HEK293 (cell line): ENCODE measurements at regions not wholly inside any gene's neighbourhood (a gene's known extent, or its start where the extent isn't known, plus 50 kb on each side); places are given as distances from the start of the nearest gene placed in this dataset.

Source experiments
- KLF7 ChIP-seq: fragments of 450-650 bp; formaldehyde crosslinking; IDR thresholded peaks from 2 replicates; pipeline ENCODE4 v1.5.1; 2016; ENCODE audit warnings: missing biosample characterization, missing genetic modification characterization, borderline replicate concordance
- ZNF138 ChIP-seq: fragments of 450-650 bp; formaldehyde crosslinking; IDR thresholded peaks from 2 replicates; pipeline ENCODE4 v1.5.1; 2016; ENCODE audit warnings: missing biosample characterization, missing genetic modification characterization, borderline replicate concordance
- ZNF146 ChIP-seq: fragments of 450-650 bp; formaldehyde crosslinking; IDR thresholded peaks from 2 replicates; pipeline ENCODE4 v1.5.1; 2016; ENCODE audit warnings: missing biosample characterization, missing genetic modification characterization
- ZNF19 ChIP-seq: fragments of 450-650 bp; formaldehyde crosslinking; IDR thresholded peaks from 2 replicates; pipeline ENCODE4; 2016; ENCODE audit warnings: missing biosample characterization, missing genetic modification characterization, low read depth
- ZNF354C ChIP-seq: fragments of 450-650 bp; formaldehyde crosslinking; IDR thresholded peaks from 2 replicates; pipeline ENCODE4 v1.5.1; 2016; ENCODE audit warnings: missing biosample characterization, missing genetic modification characterization, low read depth, borderline replicate concordance
- ZNF391 ChIP-seq: fragments of 450-650 bp; formaldehyde crosslinking; IDR thresholded peaks from 2 replicates; pipeline ENCODE4 v1.5.1; 2016; ENCODE audit warnings: low read depth, missing biosample characterization, missing genetic modification characterization, borderline replicate concordance
- ZNF830 ChIP-seq: fragments of 450-650 bp; IDR thresholded peaks from 2 replicates; pipeline ENCODE4 v1.5.0; 2018; ENCODE audit warnings: missing biosample characterization, missing genetic modification characterization, low read depth, mild to moderate bottlenecking, moderate library complexity
- ZNF837 ChIP-seq: fragments of 450-650 bp; formaldehyde crosslinking; IDR thresholded peaks from 2 replicates; pipeline ENCODE4 v1.5.1; 2016; ENCODE audit warnings: missing biosample characterization, missing genetic modification characterization
- TF ChIP-seq, protein P1 (sequence below): fragments of 450-650 bp; formaldehyde crosslinking; optimal IDR thresholded peaks from 2 replicates; pipeline ENCODE3; 2016; ENCODE audit warnings: missing biosample characterization, mild to moderate bottlenecking, missing genetic modification characterization
- TF ChIP-seq, protein P2 (sequence below): fragments of 450-650 bp; formaldehyde crosslinking; IDR thresholded peaks from 2 replicates; pipeline ENCODE4 v1.5.1; 2016; ENCODE audit warnings: missing biosample characterization, missing genetic modification characterization
- TF ChIP-seq, protein P3 (sequence below): fragments of 450-650 bp; formaldehyde crosslinking; IDR thresholded peaks from 2 replicates; pipeline ENCODE4 v1.5.1; 2016; ENCODE audit warnings: missing biosample characterization, missing genetic modification characterization
- TF ChIP-seq, protein P4 (sequence below): fragments of 450-650 bp; formaldehyde crosslinking; IDR thresholded peaks from 2 replicates; pipeline ENCODE4 v1.5.1; 2016; ENCODE audit warnings: missing biosample characterization, missing genetic modification characterization, borderline replicate concordance

DNA sequence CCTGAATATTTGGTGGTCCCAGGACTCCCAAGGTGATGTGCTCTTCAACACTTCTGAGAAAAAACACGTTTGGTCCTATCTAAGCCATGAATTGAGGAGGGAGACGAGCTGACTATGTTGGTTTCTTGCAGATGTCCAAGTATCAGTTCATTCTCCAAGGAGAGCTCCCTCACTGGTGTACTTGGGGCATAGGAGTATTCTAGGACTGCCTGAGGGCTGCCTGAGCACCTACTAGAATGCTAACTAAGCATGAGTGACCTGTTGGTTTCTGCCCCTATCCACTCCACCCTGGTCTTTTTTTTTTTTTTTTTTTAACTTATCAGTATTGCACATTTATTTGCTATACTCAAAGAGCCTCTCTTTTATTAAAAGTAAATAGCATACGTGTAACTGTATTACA is 200.5 kb upstream of the FANCL start:
- TF ChIP-seq, protein P1, sequence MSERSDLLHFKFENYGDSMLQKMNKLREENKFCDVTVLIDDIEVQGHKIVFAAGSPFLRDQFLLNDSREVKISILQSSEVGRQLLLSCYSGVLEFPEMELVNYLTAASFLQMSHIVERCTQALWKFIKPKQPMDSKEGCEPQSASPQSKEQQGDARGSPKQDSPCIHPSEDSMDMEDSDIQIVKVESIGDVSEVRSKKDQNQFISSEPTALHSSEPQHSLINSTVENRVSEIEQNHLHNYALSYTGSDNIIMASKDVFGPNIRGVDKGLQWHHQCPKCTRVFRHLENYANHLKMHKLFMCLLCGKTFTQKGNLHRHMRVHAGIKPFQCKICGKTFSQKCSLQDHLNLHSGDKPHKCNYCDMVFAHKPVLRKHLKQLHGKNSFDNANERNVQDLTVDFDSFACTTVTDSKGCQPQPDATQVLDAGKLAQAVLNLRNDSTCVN (tag by site-specific recombination) = no peak
- TF ChIP-seq, protein P2, sequence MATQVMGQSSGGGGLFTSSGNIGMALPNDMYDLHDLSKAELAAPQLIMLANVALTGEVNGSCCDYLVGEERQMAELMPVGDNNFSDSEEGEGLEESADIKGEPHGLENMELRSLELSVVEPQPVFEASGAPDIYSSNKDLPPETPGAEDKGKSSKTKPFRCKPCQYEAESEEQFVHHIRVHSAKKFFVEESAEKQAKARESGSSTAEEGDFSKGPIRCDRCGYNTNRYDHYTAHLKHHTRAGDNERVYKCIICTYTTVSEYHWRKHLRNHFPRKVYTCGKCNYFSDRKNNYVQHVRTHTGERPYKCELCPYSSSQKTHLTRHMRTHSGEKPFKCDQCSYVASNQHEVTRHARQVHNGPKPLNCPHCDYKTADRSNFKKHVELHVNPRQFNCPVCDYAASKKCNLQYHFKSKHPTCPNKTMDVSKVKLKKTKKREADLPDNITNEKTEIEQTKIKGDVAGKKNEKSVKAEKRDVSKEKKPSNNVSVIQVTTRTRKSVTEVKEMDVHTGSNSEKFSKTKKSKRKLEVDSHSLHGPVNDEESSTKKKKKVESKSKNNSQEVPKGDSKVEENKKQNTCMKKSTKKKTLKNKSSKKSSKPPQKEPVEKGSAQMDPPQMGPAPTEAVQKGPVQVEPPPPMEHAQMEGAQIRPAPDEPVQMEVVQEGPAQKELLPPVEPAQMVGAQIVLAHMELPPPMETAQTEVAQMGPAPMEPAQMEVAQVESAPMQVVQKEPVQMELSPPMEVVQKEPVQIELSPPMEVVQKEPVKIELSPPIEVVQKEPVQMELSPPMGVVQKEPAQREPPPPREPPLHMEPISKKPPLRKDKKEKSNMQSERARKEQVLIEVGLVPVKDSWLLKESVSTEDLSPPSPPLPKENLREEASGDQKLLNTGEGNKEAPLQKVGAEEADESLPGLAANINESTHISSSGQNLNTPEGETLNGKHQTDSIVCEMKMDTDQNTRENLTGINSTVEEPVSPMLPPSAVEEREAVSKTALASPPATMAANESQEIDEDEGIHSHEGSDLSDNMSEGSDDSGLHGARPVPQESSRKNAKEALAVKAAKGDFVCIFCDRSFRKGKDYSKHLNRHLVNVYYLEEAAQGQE (tag by site-specific recombination) = no peak
- TF ChIP-seq, protein P3, sequence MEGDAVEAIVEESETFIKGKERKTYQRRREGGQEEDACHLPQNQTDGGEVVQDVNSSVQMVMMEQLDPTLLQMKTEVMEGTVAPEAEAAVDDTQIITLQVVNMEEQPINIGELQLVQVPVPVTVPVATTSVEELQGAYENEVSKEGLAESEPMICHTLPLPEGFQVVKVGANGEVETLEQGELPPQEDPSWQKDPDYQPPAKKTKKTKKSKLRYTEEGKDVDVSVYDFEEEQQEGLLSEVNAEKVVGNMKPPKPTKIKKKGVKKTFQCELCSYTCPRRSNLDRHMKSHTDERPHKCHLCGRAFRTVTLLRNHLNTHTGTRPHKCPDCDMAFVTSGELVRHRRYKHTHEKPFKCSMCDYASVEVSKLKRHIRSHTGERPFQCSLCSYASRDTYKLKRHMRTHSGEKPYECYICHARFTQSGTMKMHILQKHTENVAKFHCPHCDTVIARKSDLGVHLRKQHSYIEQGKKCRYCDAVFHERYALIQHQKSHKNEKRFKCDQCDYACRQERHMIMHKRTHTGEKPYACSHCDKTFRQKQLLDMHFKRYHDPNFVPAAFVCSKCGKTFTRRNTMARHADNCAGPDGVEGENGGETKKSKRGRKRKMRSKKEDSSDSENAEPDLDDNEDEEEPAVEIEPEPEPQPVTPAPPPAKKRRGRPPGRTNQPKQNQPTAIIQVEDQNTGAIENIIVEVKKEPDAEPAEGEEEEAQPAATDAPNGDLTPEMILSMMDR = no peak
- no peak for TF ChIP-seq ZNF146 (tag by site-specific recombination)
- TF ChIP-seq ZNF830 (tag by site-specific recombination) = no peak
- TF ChIP-seq, protein P4, sequence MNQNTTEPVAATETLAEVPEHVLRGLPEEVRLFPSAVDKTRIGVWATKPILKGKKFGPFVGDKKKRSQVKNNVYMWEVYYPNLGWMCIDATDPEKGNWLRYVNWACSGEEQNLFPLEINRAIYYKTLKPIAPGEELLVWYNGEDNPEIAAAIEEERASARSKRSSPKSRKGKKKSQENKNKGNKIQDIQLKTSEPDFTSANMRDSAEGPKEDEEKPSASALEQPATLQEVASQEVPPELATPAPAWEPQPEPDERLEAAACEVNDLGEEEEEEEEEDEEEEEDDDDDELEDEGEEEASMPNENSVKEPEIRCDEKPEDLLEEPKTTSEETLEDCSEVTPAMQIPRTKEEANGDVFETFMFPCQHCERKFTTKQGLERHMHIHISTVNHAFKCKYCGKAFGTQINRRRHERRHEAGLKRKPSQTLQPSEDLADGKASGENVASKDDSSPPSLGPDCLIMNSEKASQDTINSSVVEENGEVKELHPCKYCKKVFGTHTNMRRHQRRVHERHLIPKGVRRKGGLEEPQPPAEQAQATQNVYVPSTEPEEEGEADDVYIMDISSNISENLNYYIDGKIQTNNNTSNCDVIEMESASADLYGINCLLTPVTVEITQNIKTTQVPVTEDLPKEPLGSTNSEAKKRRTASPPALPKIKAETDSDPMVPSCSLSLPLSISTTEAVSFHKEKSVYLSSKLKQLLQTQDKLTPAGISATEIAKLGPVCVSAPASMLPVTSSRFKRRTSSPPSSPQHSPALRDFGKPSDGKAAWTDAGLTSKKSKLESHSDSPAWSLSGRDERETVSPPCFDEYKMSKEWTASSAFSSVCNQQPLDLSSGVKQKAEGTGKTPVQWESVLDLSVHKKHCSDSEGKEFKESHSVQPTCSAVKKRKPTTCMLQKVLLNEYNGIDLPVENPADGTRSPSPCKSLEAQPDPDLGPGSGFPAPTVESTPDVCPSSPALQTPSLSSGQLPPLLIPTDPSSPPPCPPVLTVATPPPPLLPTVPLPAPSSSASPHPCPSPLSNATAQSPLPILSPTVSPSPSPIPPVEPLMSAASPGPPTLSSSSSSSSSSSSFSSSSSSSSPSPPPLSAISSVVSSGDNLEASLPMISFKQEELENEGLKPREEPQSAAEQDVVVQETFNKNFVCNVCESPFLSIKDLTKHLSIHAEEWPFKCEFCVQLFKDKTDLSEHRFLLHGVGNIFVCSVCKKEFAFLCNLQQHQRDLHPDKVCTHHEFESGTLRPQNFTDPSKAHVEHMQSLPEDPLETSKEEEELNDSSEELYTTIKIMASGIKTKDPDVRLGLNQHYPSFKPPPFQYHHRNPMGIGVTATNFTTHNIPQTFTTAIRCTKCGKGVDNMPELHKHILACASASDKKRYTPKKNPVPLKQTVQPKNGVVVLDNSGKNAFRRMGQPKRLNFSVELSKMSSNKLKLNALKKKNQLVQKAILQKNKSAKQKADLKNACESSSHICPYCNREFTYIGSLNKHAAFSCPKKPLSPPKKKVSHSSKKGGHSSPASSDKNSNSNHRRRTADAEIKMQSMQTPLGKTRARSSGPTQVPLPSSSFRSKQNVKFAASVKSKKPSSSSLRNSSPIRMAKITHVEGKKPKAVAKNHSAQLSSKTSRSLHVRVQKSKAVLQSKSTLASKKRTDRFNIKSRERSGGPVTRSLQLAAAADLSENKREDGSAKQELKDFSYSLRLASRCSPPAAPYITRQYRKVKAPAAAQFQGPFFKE (tag by site-specific recombination) = no peak
- no peak for TF ChIP-seq KLF7
- no peak for TF ChIP-seq ZNF138 (tag by site-specific recombination)
- TF ChIP-seq ZNF354C (tag by site-specific recombination) = no peak
- no peak for TF ChIP-seq ZNF19
- no peak for TF ChIP-seq ZNF391
- no peak for TF ChIP-seq ZNF837
